ENCODE measurements at regions not wholly inside any gene's neighbourhood (a gene's known extent, or its start where the extent isn't known, plus 50 kb on each side); places are given as distances from the start of the nearest gene placed in this dataset.

DNA sequence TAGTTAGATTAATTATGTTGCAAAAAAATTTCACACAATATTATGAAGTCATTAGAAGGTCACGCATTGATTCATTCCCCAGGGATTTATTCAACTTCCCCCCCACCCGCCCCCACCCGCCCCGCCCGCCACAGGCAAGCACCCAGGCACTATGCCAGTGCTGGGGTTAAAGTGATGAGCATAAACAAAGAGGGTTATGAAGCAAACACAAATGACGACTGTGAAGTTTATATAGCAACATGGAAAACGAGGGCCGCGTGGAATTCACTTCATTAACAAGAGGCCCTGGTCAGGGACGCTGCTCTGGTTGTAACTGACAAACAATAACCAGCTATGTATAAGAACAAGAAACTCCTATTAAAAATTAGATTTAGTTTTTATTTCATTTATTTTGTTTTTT is 656.5 kb upstream of the COBL start:
- no peak overlapping the region for H3K9ac ChIP-seq (ENCODE audit: low read length in 5 of 5)
- no peak overlapping the region for H3K4me3 ChIP-seq (ENCODE audit: low read depth in 1 of 5, low read length in 5 of 5)
- H3K36me3 ChIP-seq (ENCODE audit: control insufficient read depth in 5 of 5, insufficient read depth in 5 of 5, low read length in 5 of 5) = no peaks in the 10 kb centered on the region

DNA sequence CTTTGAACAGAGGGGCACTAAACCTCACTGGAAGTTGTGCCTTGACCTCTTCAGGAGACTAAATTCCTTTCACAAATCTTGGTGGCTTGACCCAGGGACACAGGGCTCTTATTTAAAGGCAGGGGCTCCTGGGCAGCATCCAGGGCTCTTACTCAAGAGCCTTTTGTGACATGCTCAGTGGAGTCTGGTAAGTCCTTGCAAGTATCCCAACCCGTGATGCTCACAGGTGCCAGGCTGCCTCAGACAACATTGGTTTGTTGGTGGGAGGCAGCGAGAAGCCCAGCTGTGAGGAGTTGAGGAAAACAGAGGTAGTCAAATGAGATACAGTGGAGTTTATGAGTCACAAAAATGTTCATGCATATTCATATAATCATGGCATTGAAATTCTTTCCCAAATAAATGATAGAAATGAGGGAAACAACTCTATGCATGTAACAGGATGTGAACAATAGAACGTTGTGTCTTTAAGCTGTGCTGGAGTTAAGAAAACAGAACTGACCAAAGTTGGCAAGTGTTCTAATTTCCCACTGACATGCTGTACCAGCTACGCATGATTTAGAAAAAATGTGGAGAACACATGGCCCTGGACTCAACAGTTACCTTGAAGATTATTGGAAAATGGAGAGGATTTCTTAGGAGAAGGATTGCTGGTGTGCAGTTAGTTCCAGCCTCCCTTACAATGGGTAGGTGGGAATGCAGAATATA is 654.5 kb upstream of the COBL start:
- no peak overlapping the region for H3K27ac ChIP-seq (ENCODE audit: low read depth, low read length)
- peaks cover 0 to 2% (median 0%) of the 10 kb centered on the region in 5 donors for H3K9me3 ChIP-seq (ENCODE audit: control insufficient read depth in 5 of 5, low read length in 5 of 5)
- no peaks in the 10 kb centered on the region for H3K27me3 ChIP-seq (ENCODE audit: control insufficient read depth in 5 of 5, insufficient read depth in 4 of 5, low read length in 5 of 5)
- no peaks in the 10 kb centered on the region for H3K36me3 ChIP-seq (ENCODE audit: control insufficient read depth in 5 of 5, insufficient read depth in 5 of 5, low read length in 5 of 5)
- no peak overlapping the region for H3K4me3 ChIP-seq (ENCODE audit: low read depth in 1 of 5, low read length in 5 of 5)
- H3K9ac ChIP-seq (ENCODE audit: low read length in 5 of 5) = no peak overlapping the region
- H3K4me1 ChIP-seq (ENCODE audit: control insufficient read depth in 5 of 5, insufficient read depth in 5 of 5, low read length in 5 of 5) = no peaks in the 10 kb centered on the region

More for the DNA sequence above, 656.5 kb upstream of the COBL start:
- Histone ChIP-seq H3K27ac (ENCODE audit: low read depth, low read length) (no peak overlapping the region), H3K27me3 (ENCODE audit: control insufficient read depth in 5 of 5, insufficient read depth in 4 of 5, low read length in 5 of 5) (no peaks in the 10 kb centered on the region), H3K4me1 (ENCODE audit: control insufficient read depth in 5 of 5, insufficient read depth in 5 of 5, low read length in 5 of 5) (no peaks in the 10 kb centered on the region), H3K9me3 (ENCODE audit: control insufficient read depth in 5 of 5, low read length in 5 of 5) (peaks cover 0 to 2% (median 0%) of the 10 kb centered on the region in 5 donors)

DNA sequence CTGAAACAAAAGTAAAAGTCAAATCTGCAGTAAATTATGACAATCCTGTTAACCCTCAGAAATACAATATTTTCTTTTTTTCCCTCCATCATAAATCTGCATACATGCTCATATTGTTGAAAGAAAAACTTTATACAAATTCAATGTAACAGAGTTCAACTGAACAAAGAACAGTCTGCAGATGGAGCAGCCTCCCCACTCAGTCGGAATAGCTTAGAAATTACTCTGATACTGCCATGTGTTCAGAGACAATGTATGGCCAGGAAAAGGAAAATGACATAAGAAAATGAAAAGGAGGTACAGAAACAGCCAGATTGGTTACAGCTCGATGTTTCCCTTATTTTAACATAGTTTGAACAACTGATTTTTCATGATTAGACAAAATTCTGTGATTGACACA is 651.9 kb upstream of the COBL start:
- peaks cover 0 to 2% (median 0%) of the 10 kb centered on the region in 5 donors for H3K9me3 ChIP-seq (ENCODE audit: control insufficient read depth in 5 of 5, low read length in 5 of 5)
- H3K4me1 ChIP-seq (ENCODE audit: control insufficient read depth in 5 of 5, insufficient read depth in 5 of 5, low read length in 5 of 5) = no peaks in the 10 kb centered on the region
- no peak overlapping the region for H3K27ac ChIP-seq (ENCODE audit: low read depth, low read length)
- no peak overlapping the region for H3K9ac ChIP-seq (ENCODE audit: low read length in 5 of 5)
- no peaks in the 10 kb centered on the region for H3K36me3 ChIP-seq (ENCODE audit: control insufficient read depth in 5 of 5, insufficient read depth in 5 of 5, low read length in 5 of 5)
- no peak overlapping the region for H3K4me3 ChIP-seq (ENCODE audit: low read depth in 1 of 5, low read length in 5 of 5)
- no peaks in the 10 kb centered on the region for H3K27me3 ChIP-seq (ENCODE audit: control insufficient read depth in 5 of 5, insufficient read depth in 4 of 5, low read length in 5 of 5)

DNA sequence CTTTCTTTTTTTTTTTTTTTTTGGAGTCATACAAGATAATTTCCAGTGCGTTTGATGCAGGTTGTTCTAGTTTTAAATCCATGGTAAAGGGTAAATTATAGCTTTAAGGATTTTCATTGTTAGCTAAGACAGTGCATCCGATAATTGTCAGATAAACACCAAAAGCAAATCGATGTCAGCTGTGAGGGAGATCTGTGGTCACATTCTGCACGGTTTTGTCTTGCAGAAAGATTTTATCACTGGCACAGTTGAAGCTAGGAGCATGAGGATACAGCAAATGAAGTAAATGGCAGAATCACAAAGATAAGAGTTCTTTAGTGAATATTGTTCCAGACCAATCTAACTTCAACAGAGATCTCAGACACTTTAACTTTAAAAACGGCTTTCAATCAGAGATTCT is 648.8 kb upstream of the COBL start:
- no peak overlapping the region for H3K9ac ChIP-seq (ENCODE audit: low read length in 5 of 5)
- H3K4me3 ChIP-seq (ENCODE audit: low read depth in 1 of 5, low read length in 5 of 5) = no peak overlapping the region
- H3K27me3 ChIP-seq (ENCODE audit: control insufficient read depth in 5 of 5, insufficient read depth in 4 of 5, low read length in 5 of 5) = no peaks in the 10 kb centered on the region
- no peaks in the 10 kb centered on the region for H3K9me3 ChIP-seq (ENCODE audit: control insufficient read depth in 5 of 5, low read length in 5 of 5)
- H3K4me1 ChIP-seq (ENCODE audit: control insufficient read depth in 5 of 5, insufficient read depth in 5 of 5, low read length in 5 of 5) = no peaks in the 10 kb centered on the region
- H3K36me3 ChIP-seq (ENCODE audit: control insufficient read depth in 5 of 5, insufficient read depth in 5 of 5, low read length in 5 of 5) = no peaks in the 10 kb centered on the region
- no peak overlapping the region for H3K27ac ChIP-seq (ENCODE audit: low read depth, low read length)

DNA sequence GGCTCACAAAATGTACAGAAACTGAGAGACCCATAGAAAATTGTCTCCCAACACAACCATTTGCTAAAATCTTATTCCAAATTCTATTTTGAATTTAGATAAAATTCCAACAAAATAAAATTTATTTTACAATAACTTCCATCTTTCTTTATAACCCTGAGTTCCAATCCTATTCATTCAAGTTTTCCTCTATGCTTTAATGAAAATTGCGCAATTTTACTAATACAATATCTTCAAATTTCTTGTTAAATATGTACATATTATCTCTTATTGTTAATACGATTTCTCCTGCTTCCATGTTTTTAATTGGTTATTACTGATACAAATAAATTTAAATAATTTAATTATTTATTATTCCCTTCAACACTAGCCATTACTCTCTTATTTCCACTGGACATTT is 645.2 kb upstream of the COBL start:
- no peak overlapping the region for H3K27ac ChIP-seq (ENCODE audit: low read depth, low read length)
- H3K9me3 ChIP-seq (ENCODE audit: control insufficient read depth in 5 of 5, low read length in 5 of 5) = peaks cover 0 to 5% (median 3%) of the 10 kb centered on the region in 5 donors

DNA sequence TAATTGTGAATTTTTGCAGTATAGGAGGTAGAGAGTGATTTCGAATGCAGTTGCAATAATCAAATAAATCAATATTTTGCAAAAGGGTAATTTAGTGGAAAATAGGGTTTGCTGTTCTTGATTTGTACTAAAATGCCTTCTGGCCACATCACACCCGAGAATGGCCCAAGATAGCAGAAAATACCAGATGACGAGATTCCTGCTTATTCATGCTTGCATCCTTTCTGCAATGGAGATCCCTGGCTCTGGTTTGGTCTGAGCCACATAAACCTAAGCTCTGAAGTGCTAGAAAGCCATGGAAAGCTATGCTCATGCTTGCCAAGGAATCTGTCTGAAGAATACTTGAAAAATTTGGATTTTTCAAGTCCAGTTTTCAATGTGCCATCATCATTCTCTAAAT is 634.2 kb upstream of the COBL start:
- no peaks in the 10 kb centered on the region for H3K4me1 ChIP-seq (ENCODE audit: control insufficient read depth in 5 of 5, insufficient read depth in 5 of 5, low read length in 5 of 5)
- no peak overlapping the region for H3K9ac ChIP-seq (ENCODE audit: low read length in 5 of 5)
- H3K27ac ChIP-seq (ENCODE audit: low read depth, low read length) = no peak overlapping the region
- peaks cover 0 to 3% (median 0%) of the 10 kb centered on the region in 5 donors for H3K9me3 ChIP-seq (ENCODE audit: control insufficient read depth in 5 of 5, low read length in 5 of 5)
- no peaks in the 10 kb centered on the region for H3K27me3 ChIP-seq (ENCODE audit: control insufficient read depth in 5 of 5, insufficient read depth in 4 of 5, low read length in 5 of 5)
- H3K36me3 ChIP-seq (ENCODE audit: control insufficient read depth in 5 of 5, insufficient read depth in 5 of 5, low read length in 5 of 5) = no peaks in the 10 kb centered on the region
- no peak overlapping the region for H3K4me3 ChIP-seq (ENCODE audit: low read depth in 1 of 5, low read length in 5 of 5)

More for the DNA sequence above, 645.2 kb upstream of the COBL start:
- Histone ChIP-seq H3K27me3 (ENCODE audit: control insufficient read depth in 5 of 5, insufficient read depth in 4 of 5, low read length in 5 of 5) (no peaks in the 10 kb centered on the region), H3K9ac (ENCODE audit: low read length in 5 of 5) (no peak overlapping the region), H3K4me3 (ENCODE audit: low read depth in 1 of 5, low read length in 5 of 5) (no peak overlapping the region), H3K4me1 (ENCODE audit: control insufficient read depth in 5 of 5, insufficient read depth in 5 of 5, low read length in 5 of 5) (no peaks in the 10 kb centered on the region), H3K36me3 (ENCODE audit: control insufficient read depth in 5 of 5, insufficient read depth in 5 of 5, low read length in 5 of 5) (no peaks in the 10 kb centered on the region)

DNA sequence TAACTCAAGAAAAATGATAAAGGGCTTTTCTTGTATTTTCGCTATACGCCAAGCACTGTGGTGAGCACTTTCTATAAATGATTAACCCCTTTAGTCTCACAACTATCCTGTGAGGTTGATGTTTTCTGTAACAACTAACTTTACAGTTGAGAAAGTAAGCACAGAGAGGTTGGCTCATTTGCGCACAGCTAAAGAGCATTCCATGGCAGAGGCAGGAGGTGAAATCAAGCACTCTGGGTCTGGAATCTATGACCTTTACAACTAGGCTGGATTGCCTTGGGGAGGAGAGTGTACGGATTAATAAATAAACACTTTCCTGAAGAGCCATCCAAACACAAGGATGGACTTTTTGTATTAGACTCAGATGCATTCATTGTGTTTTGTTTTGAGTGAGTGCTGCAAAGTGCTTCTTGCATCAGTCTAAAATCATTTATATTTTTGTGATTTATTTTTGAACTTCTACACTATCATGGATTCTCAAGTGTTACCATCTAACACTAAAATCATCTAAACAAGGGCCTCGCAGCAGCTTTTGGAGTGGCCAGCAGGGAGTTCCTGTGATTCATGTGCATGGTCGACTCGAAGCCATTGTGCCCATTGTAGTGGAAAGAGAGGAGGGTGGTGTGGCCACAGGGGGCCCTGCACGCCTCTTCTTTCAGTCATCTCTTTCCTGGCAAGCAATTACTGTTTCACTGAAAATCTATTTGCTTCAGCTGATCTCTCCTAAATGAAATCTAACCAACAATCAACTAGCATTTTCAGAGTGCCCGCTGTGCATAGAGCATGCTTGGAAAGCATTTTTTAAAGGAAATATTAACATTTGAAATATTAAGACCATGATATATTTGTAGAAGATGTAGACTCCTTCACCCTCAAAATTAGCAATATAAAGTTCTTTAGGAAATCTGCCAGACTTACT is 633.4 kb upstream of the COBL start:
- no peak overlapping the region for H3K27ac ChIP-seq (ENCODE audit: low read depth, low read length)
- H3K4me1 ChIP-seq (ENCODE audit: control insufficient read depth in 5 of 5, insufficient read depth in 5 of 5, low read length in 5 of 5) = no peaks in the 10 kb centered on the region
- no peaks in the 10 kb centered on the region for H3K27me3 ChIP-seq (ENCODE audit: control insufficient read depth in 5 of 5, insufficient read depth in 4 of 5, low read length in 5 of 5)
- no peaks in the 10 kb centered on the region for H3K36me3 ChIP-seq (ENCODE audit: control insufficient read depth in 5 of 5, insufficient read depth in 5 of 5, low read length in 5 of 5)
- no peak overlapping the region for H3K9ac ChIP-seq (ENCODE audit: low read length in 5 of 5)
- peaks cover 0 to 3% (median 0%) of the 10 kb centered on the region in 5 donors for H3K9me3 ChIP-seq (ENCODE audit: control insufficient read depth in 5 of 5, low read length in 5 of 5)
- no peak overlapping the region for H3K4me3 ChIP-seq (ENCODE audit: low read depth in 1 of 5, low read length in 5 of 5)

DNA sequence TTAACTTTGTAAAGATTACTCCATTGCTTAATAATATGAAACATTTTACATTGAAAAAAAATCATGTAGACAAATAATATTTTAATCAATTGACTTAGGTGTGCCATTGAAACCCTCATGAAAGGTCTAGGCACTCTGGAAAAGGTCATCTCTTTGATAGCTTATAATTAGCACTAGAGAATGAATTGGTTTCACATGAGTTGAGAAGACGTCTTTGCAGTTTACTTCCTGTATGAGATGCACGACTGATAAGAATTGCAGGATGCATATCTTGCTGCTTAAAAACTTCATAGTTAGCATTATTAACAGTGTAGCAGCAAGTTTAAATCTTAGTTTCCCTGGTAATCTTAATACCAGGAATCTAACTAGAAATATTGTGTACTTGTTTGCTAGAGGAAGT is 614.2 kb upstream of the COBL start:
- no peak overlapping the region for H3K9ac ChIP-seq (ENCODE audit: low read length in 5 of 5)
- H3K27me3 ChIP-seq (ENCODE audit: control insufficient read depth in 5 of 5, insufficient read depth in 4 of 5, low read length in 5 of 5) = no peaks in the 10 kb centered on the region
- H3K4me1 ChIP-seq (ENCODE audit: control insufficient read depth in 5 of 5, insufficient read depth in 5 of 5, low read length in 5 of 5) = no peaks in the 10 kb centered on the region

DNA sequence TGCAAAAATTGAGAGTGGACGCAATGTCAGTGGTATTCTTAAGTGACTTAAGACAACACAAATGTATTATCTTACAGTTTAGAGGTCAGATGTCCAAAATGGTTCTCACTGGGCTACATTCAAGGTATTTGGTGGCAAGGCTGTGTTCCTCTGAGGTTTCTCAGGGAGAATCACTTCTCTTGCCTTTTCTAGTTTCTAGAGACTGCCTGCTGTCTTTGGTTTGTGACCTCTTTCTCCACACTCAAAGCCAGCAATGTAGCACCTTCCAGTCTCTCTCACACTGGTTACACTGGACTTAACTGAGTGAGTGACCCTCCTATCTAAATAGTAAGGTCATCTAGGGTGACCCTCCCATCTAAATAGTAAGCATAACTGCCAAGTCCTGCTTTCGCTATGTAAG is 613.2 kb upstream of the COBL start:
- H3K9me3 ChIP-seq (ENCODE audit: control insufficient read depth in 5 of 5, low read length in 5 of 5) = peaks cover 0 to 4% (median 0%) of the 10 kb centered on the region in 5 donors
- no peaks in the 10 kb centered on the region for H3K27me3 ChIP-seq (ENCODE audit: control insufficient read depth in 5 of 5, insufficient read depth in 4 of 5, low read length in 5 of 5)
- no peaks in the 10 kb centered on the region for H3K4me1 ChIP-seq (ENCODE audit: control insufficient read depth in 5 of 5, insufficient read depth in 5 of 5, low read length in 5 of 5)
- H3K4me3 ChIP-seq (ENCODE audit: low read depth in 1 of 5, low read length in 5 of 5) = no peak overlapping the region
- H3K9ac ChIP-seq (ENCODE audit: low read length in 5 of 5) = no peak overlapping the region
- no peak overlapping the region for H3K27ac ChIP-seq (ENCODE audit: low read depth, low read length)
- no peaks in the 10 kb centered on the region for H3K36me3 ChIP-seq (ENCODE audit: control insufficient read depth in 5 of 5, insufficient read depth in 5 of 5, low read length in 5 of 5)

More for the DNA sequence above, 614.2 kb upstream of the COBL start:
- Histone ChIP-seq H3K36me3 (ENCODE audit: control insufficient read depth in 5 of 5, insufficient read depth in 5 of 5, low read length in 5 of 5) (no peaks in the 10 kb centered on the region), H3K27ac (ENCODE audit: low read depth, low read length) (no peak overlapping the region), H3K9me3 (ENCODE audit: control insufficient read depth in 5 of 5, low read length in 5 of 5) (peaks cover 0 to 4% (median 0%) of the 10 kb centered on the region in 5 donors), H3K4me3 (ENCODE audit: low read depth in 1 of 5, low read length in 5 of 5) (no peak overlapping the region)

DNA sequence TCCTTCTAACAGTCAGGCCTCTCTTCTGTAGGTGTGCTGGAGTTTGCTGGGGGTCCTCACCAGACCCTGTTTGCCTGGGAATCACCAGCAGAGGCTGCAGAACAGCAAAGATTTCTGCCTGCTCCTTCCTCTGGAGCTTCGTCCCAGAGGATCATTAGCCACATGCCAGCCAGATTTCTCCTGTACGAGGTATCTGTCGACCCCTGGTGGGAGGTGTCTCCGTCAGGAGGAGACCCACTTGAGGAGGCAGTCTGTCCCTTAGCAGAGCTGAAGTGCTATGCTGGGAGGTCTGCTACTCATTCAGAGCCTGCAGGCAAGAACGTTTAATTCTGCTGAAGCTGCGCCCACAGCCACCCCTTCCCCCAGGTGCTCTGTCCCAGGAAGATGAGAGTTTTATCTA is 611.1 kb upstream of the COBL start:
- no peaks in the 10 kb centered on the region for H3K27me3 ChIP-seq (ENCODE audit: control insufficient read depth in 5 of 5, insufficient read depth in 4 of 5, low read length in 5 of 5)

More for the DNA sequence above, 611.1 kb upstream of the COBL start:
- H3K4me1 ChIP-seq (ENCODE audit: control insufficient read depth in 5 of 5, insufficient read depth in 5 of 5, low read length in 5 of 5) = no peaks in the 10 kb centered on the region
- peaks cover 0 to 4% (median 0%) of the 10 kb centered on the region in 5 donors for H3K9me3 ChIP-seq (ENCODE audit: control insufficient read depth in 5 of 5, low read length in 5 of 5)
- no peak overlapping the region for H3K9ac ChIP-seq (ENCODE audit: low read length in 5 of 5)
- H3K27ac ChIP-seq (ENCODE audit: low read depth, low read length) = no peak overlapping the region
- H3K36me3 ChIP-seq (ENCODE audit: control insufficient read depth in 5 of 5, insufficient read depth in 5 of 5, low read length in 5 of 5) = no peaks in the 10 kb centered on the region
- H3K4me3 ChIP-seq (ENCODE audit: low read depth in 1 of 5, low read length in 5 of 5) = no peak overlapping the region

Measured in subcutaneous abdominal adipose tissue (tissue), 5 donors.